ENCODE measurements at regions not wholly inside any gene's neighbourhood (a gene's known extent, or its start where the extent isn't known, plus 50 kb on each side); places are given as distances from the start of the nearest gene placed in this dataset.

DNA sequence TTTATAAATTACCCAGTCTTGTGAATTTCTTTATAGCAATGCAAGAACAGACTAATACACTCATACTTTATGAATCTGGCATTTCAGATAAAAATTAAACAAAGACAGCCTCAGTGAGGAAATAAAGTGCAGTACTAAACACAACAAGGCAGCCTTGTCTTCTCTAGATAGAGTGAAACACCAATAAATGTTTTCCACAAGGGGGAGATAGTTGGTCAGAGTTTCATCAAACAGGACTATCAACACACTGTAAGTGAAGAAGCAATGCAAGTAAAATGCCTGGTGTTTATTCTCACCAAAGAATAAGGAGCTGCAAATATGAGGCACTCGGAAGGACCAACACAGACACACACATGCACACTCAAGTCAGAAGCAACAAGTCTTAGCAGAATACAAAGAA, 62.8 kb downstream of the FAM9B start:
- Histone ChIP-seq H3K9me3 (no peaks in the 10 kb centered on the region), H3K4me1 (no peaks in the 10 kb centered on the region), H3K27me3 (no peaks in the 10 kb centered on the region), H3K4me3 (no peak overlapping the region), H3K27ac (no peak overlapping the region), H3K36me3 (no peaks in the 10 kb centered on the region)
- DNase-seq, result no peak
- TF ChIP-seq POLR2A (IDR thresholded peaks at IDR 0.05), result no peak
- TF ChIP-seq, protein P1, sequence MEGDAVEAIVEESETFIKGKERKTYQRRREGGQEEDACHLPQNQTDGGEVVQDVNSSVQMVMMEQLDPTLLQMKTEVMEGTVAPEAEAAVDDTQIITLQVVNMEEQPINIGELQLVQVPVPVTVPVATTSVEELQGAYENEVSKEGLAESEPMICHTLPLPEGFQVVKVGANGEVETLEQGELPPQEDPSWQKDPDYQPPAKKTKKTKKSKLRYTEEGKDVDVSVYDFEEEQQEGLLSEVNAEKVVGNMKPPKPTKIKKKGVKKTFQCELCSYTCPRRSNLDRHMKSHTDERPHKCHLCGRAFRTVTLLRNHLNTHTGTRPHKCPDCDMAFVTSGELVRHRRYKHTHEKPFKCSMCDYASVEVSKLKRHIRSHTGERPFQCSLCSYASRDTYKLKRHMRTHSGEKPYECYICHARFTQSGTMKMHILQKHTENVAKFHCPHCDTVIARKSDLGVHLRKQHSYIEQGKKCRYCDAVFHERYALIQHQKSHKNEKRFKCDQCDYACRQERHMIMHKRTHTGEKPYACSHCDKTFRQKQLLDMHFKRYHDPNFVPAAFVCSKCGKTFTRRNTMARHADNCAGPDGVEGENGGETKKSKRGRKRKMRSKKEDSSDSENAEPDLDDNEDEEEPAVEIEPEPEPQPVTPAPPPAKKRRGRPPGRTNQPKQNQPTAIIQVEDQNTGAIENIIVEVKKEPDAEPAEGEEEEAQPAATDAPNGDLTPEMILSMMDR (IDR thresholded peaks at IDR 0.05), result peak in 4 of 6 experiments; percentile 18 to 53 (median 46)

- Histone ChIP-seq H3K9me3 (peaks cover 0 to 3% (median 0%) of the 10 kb centered on the region in 4 donors), H3K36me3 (no peaks in the 10 kb centered on the region), H3K27me3 (no peaks in the 10 kb centered on the region), H3K4me3 (no peak overlapping the region), H3K27ac (no peak overlapping the region), H3K4me1 (no peaks in the 10 kb centered on the region)
- DNase-seq, result no peak
- TF ChIP-seq POLR2A (IDR thresholded peaks at IDR 0.05), result no peak
- TF ChIP-seq, protein P1 (IDR thresholded peaks at IDR 0.05), result no peak
Measured at GRCh38 chrX:8969378-8969777, 64.5 kb downstream of the FAM9B start.

- H3K27ac ChIP-seq, result no peak overlapping the region
- DNase-seq, result no peak
- no peaks in the 10 kb centered on the region for H3K36me3 ChIP-seq
- H3K9me3 ChIP-seq, result peaks cover 0 to 3% (median 0%) of the 10 kb centered on the region in 4 donors
- TF ChIP-seq, protein P1 (IDR thresholded peaks at IDR 0.05), result no peak
- TF ChIP-seq POLR2A (IDR thresholded peaks at IDR 0.05), result no peak
- H3K4me3 ChIP-seq, result no peak overlapping the region
- H3K4me1 ChIP-seq, result no peaks in the 10 kb centered on the region
- no peaks in the 10 kb centered on the region for H3K27me3 ChIP-seq
Measured at GRCh38 chrX:8967461-8967860, 66.5 kb downstream of the FAM9B start.

GRCh38 chrX:8960957-8961468, 72.9 kb downstream of the FAM9B start:
- Histone ChIP-seq H3K36me3 (no peaks in the 10 kb centered on the region), H3K4me3 (no peak overlapping the region), H3K9me3 (peaks cover 0 to 3% (median 0%) of the 10 kb centered on the region in 4 donors), H3K27ac (no peak overlapping the region), H3K4me1 (no peaks in the 10 kb centered on the region), H3K27me3 (no peaks in the 10 kb centered on the region)
- DNase-seq, result peak in 1 of 3 donors; percentile 24
- TF ChIP-seq, protein P1 (IDR thresholded peaks at IDR 0.05), result no peak
- no peak for TF ChIP-seq POLR2A (IDR thresholded peaks at IDR 0.05)

- no peak for DNase-seq
- H3K27ac ChIP-seq, result no peak overlapping the region
- H3K4me1 ChIP-seq, result no peaks in the 10 kb centered on the region
- no peak for TF ChIP-seq POLR2A (IDR thresholded peaks at IDR 0.05)
- TF ChIP-seq, protein P1 (IDR thresholded peaks at IDR 0.05), result no peak
- no peaks in the 10 kb centered on the region for H3K36me3 ChIP-seq
- H3K27me3 ChIP-seq, result no peaks in the 10 kb centered on the region
- H3K4me3 ChIP-seq, result no peak overlapping the region
- no peaks in the 10 kb centered on the region for H3K9me3 ChIP-seq
Measured at GRCh38 chrX:8955511-8955910, 78.4 kb downstream of the FAM9B start.

DNA sequence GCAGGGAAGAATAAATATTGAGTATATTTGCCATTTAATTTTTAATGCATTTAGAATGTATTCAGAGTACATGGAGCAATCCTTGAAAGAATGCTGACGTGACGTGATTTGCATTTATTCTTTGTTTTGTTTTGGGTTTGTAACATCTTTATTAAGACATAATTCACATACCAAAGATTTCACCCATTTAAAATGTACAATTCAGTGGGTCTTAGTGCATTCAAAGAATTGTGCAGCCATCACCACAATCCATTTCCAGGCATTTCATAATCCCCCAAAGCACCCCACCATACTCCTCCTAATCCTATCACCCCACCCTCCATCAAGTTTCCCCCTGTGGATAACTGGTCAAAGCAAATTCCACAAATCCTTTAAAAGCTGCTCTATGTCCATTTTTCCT, 87.4 kb downstream of the FAM9B start:
- TF ChIP-seq, protein P1 (IDR thresholded peaks at IDR 0.05), result no peak
- TF ChIP-seq POLR2A (IDR thresholded peaks at IDR 0.05), result no peak
- Histone ChIP-seq H3K4me3 (no peak overlapping the region), H3K4me1 (no peaks in the 10 kb centered on the region), H3K27me3 (no peaks in the 10 kb centered on the region), H3K36me3 (no peaks in the 10 kb centered on the region), H3K9me3 (no peaks in the 10 kb centered on the region), H3K27ac (no peak overlapping the region)
- DNase-seq, result no peak

Data from Peyer's patch (tissue), 4 donors.